ENCODE measurements at regions not wholly inside any gene's neighbourhood (a gene's known extent, or its start where the extent isn't known, plus 50 kb on each side); places are given as distances from the start of the nearest gene placed in this dataset.
A peak's percentile ranks its signal among the peaks of the same experiment; 100 is the strongest.

- TF ChIP-seq CTCF (IDR thresholded peaks at IDR 0.05) (peak in 1 of 12 donors; percentile 2), POLR2A (IDR thresholded peaks at IDR 0.05) (no peak)
Observed at GRCh38 chr1:224051086-224051406, 62.9 kb upstream of the FBXO28 start.

Measured in heart left ventricle (tissue), 13 donors.